Mesothelial cell of epicardium (in vitro differentiated cells): ENCODE measurements at regions not wholly inside any gene's neighbourhood (a gene's known extent, or its start where the extent isn't known, plus 50 kb on each side); places are given as distances from the start of the nearest gene placed in this dataset.

ENCODE experiments used
- DNase-seq, 2 experiments: peaks; one replicate each; pipeline ENCODE4 v3.0.0; 2021; ENCODE audit warnings: low spot score in 2 of 2; ENCODE audit not compliant: unreplicated experiment in 2 of 2
- H3K27ac Mint-ChIP-seq: 2 replicates; pipeline ENCODE4 v1.8.0; 2021; ENCODE audit warnings: mixed read lengths
- H3K27me3 Mint-ChIP-seq: 2 replicates; pipeline ENCODE4 v1.8.0; 2021; ENCODE audit warnings: low read depth, mixed read lengths
- H3K36me3 Mint-ChIP-seq: 2 replicates; pipeline ENCODE4 v1.8.0; 2021; ENCODE audit warnings: mixed read lengths
- H3K4me1 Mint-ChIP-seq: 2 replicates; pipeline ENCODE4 v1.8.0; 2021; ENCODE audit warnings: mixed read lengths
- H3K4me3 Mint-ChIP-seq: 2 replicates; pipeline ENCODE4 v1.8.0; 2021; ENCODE audit warnings: mild to moderate bottlenecking, moderate library complexity, mixed read lengths
- H3K9me3 Mint-ChIP-seq: 2 replicates; pipeline ENCODE4 v1.8.0; 2021; ENCODE audit warnings: mixed read lengths
- CTCF ChIP-seq: fragments of 200-600 bp; sonication (generic); IDR thresholded peaks from one replicate; pipeline ENCODE4 v1.5.0; 2021; ENCODE audit warnings: antibody characterized with exemption; ENCODE audit not compliant: unreplicated experiment

GRCh38 chr20:24129641-24130040 lies 141.1 kb upstream of the GGTLC1 start:
- no peak for TF ChIP-seq CTCF
- H3K4me3 Mint-ChIP-seq = no peak overlapping the region
- H3K27ac Mint-ChIP-seq = peak overlapping the region; percentile 70
- H3K4me1 Mint-ChIP-seq = peaks cover 30% of the 10 kb centered on the region
- peaks cover 1% of the 10 kb centered on the region for H3K36me3 Mint-ChIP-seq
- no peak for DNase-seq
- H3K9me3 Mint-ChIP-seq = peaks cover 19% of the 10 kb centered on the region
- H3K27me3 Mint-ChIP-seq = no peaks in the 10 kb centered on the region

- no peak for TF ChIP-seq CTCF
- no peak for DNase-seq
- peaks cover 1% of the 10 kb centered on the region for H3K36me3 Mint-ChIP-seq
- H3K4me1 Mint-ChIP-seq = no peaks in the 10 kb centered on the region
- no peak overlapping the region for H3K27ac Mint-ChIP-seq
- peaks cover 8% of the 10 kb centered on the region for H3K9me3 Mint-ChIP-seq
- H3K4me3 Mint-ChIP-seq = no peak overlapping the region
- no peaks in the 10 kb centered on the region for H3K27me3 Mint-ChIP-seq
Measured at GRCh38 chr20:24124951-24125650, 136.5 kb upstream of the GGTLC1 start.

- no peaks in the 10 kb centered on the region for H3K36me3 Mint-ChIP-seq
- peaks cover 2% of the 10 kb centered on the region for H3K4me1 Mint-ChIP-seq
- DNase-seq = no peak
- no peak overlapping the region for H3K4me3 Mint-ChIP-seq
- no peak for TF ChIP-seq CTCF
- no peaks in the 10 kb centered on the region for H3K27me3 Mint-ChIP-seq
- H3K9me3 Mint-ChIP-seq = no peaks in the 10 kb centered on the region
- H3K27ac Mint-ChIP-seq = no peak overlapping the region
Measured at GRCh38 chr20:24124003-24124402, 135.4 kb upstream of the GGTLC1 start.

GRCh38 chr20:24118441-24119175 lies 130.0 kb upstream of the GGTLC1 start:
- peak overlapping the region; percentile 67 for H3K27ac Mint-ChIP-seq
- no peaks in the 10 kb centered on the region for H3K9me3 Mint-ChIP-seq
- no peaks in the 10 kb centered on the region for H3K27me3 Mint-ChIP-seq
- no peak overlapping the region for H3K4me3 Mint-ChIP-seq
- DNase-seq = no peak
- peaks cover 31% of the 10 kb centered on the region for H3K4me1 Mint-ChIP-seq
- H3K36me3 Mint-ChIP-seq = no peaks in the 10 kb centered on the region
- TF ChIP-seq CTCF = no peak

- Mint-ChIP-seq H3K27ac (peak overlapping the region; percentile 81), H3K27me3 (no peaks in the 10 kb centered on the region), H3K4me1 (peaks cover 31% of the 10 kb centered on the region), H3K36me3 (no peaks in the 10 kb centered on the region), H3K9me3 (no peaks in the 10 kb centered on the region), H3K4me3 (no peak overlapping the region)
- no peak for TF ChIP-seq CTCF
- DNase-seq = no peak
Measured at GRCh38 chr20:24118034-24118433, 129.5 kb upstream of the GGTLC1 start.
